Left ventricle myocardium inferior (tissue), 1 donor: ENCODE measurements at regions not wholly inside any gene's neighbourhood (a gene's known extent, or its start where the extent isn't known, plus 50 kb on each side); places are given as distances from the start of the nearest gene placed in this dataset.

Experiments used
- DNase-seq: peaks from one replicate; pipeline ENCODE4 v3.0.0-alpha.2; 2020
- H3K27ac ChIP-seq: fragments of 200-600 bp; replicated peaks from 2 replicates; pipeline ENCODE4 v1.8.0; 2021
- H3K27me3 ChIP-seq: fragments of 200-600 bp; 2 replicates; pipeline ENCODE4 v1.8.0; 2021; ENCODE audit warnings: low read depth
- H3K36me3 ChIP-seq: fragments of 200-600 bp; 2 replicates; pipeline ENCODE4 v1.8.0; 2021
- H3K4me1 ChIP-seq: fragments of 200-600 bp; 2 replicates; pipeline ENCODE4 v1.8.0; 2021
- H3K4me3 ChIP-seq: fragments of 200-600 bp; 2 replicates; pipeline ENCODE4 v1.8.0; 2021; ENCODE audit warnings: mild to moderate bottlenecking, moderate library complexity
- H3K9me3 ChIP-seq: fragments of 200-600 bp; replicated peaks from 2 replicates; pipeline ENCODE4 v1.8.0; 2021
- CTCF ChIP-seq: fragments of 200-600 bp; IDR thresholded peaks from 2 replicates; pipeline ENCODE4 v1.8.0; 2021; ENCODE audit warnings: antibody characterized with exemption, mild to moderate bottlenecking, borderline replicate concordance
- intact Hi-C: fragments of 100-400 bp; cut with micrococcal nuclease; formaldehyde crosslinking; loops from one replicate; pipeline ENCODE4 v1.11.0; 2022
- donor health status: DM: no; HTN: yes; CAD: no; lungs with severe emphysema.

GRCh38 chr2:122831649-122832048 lies 1076.2 kb downstream of the TSN start:
- DNase-seq: no peak
- Histone ChIP-seq H3K4me1 (no peaks in the 10 kb centered on the region), H3K9me3 (peaks cover 12% of the 10 kb centered on the region), H3K36me3 (no peaks in the 10 kb centered on the region), H3K4me3 (no peak overlapping the region), H3K27ac (no peak overlapping the region), H3K27me3 (no peaks in the 10 kb centered on the region)
- TF ChIP-seq CTCF: no peak
- intact Hi-C loops: no loop called here

GRCh38 chr2:122843503-122843902 lies 1088.1 kb downstream of the TSN start:
- TF ChIP-seq CTCF: no peak
- Histone ChIP-seq H3K27me3 (no peaks in the 10 kb centered on the region), H3K4me3 (no peak overlapping the region), H3K27ac (no peak overlapping the region), H3K4me1 (no peaks in the 10 kb centered on the region), H3K9me3 (no peaks in the 10 kb centered on the region), H3K36me3 (no peaks in the 10 kb centered on the region)
- no peak for DNase-seq
- intact Hi-C loops: no loop called here

GRCh38 chr2:122851161-122851560 lies 1095.7 kb downstream of the TSN start:
- Histone ChIP-seq H3K36me3 (no peaks in the 10 kb centered on the region), H3K27ac (no peak overlapping the region), H3K4me1 (no peaks in the 10 kb centered on the region), H3K9me3 (no peaks in the 10 kb centered on the region), H3K27me3 (no peaks in the 10 kb centered on the region), H3K4me3 (no peak overlapping the region)
- TF ChIP-seq CTCF: no peak
- intact Hi-C loops: no loop called here
- no peak for DNase-seq

GRCh38 chr2:122851972-122852531 lies 1096.6 kb downstream of the TSN start:
- Histone ChIP-seq H3K4me3 (no peak overlapping the region), H3K27me3 (no peaks in the 10 kb centered on the region), H3K9me3 (no peaks in the 10 kb centered on the region), H3K36me3 (no peaks in the 10 kb centered on the region), H3K4me1 (no peaks in the 10 kb centered on the region), H3K27ac (no peak overlapping the region)
- intact Hi-C loops: no loop called here
- DNase-seq: no peak
- TF ChIP-seq CTCF: no peak

DNA sequence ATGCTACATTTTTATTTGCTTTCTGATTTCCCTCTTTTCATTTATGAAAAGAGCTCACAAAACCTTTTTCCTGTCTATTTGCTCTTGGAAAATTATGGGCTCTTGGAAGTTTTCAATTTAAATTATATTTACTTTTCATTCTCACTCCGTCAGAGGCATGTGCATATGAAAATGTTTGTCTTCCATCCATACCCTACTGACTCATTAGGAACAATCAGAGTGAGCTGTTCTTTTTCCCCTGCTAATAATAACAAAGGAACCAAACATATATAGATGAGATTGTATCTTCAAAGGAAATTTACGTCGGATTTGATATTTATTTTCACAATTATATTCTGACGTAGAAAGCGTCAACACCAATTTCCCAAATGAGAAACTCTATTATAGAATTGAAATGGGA lies 1101.2 kb downstream of the TSN start:
- Histone ChIP-seq H3K4me1 (no peaks in the 10 kb centered on the region), H3K27me3 (no peaks in the 10 kb centered on the region), H3K36me3 (no peaks in the 10 kb centered on the region), H3K9me3 (no peaks in the 10 kb centered on the region), H3K4me3 (no peak overlapping the region), H3K27ac (no peak overlapping the region)
- TF ChIP-seq CTCF: no peak
- intact Hi-C loops: no loop called here
- no peak for DNase-seq
